NCI-H2107 treated with DMSO at 0.1 percent for 48 hours (cell line): ENCODE measurements at regions not wholly inside any gene's neighbourhood (a gene's known extent, or its start where the extent isn't known, plus 50 kb on each side); places are given as distances from the start of the nearest gene placed in this dataset.

Experiments used
- DNase-seq: peaks from one replicate; lab custom pipeline; 2025; ENCODE audit not compliant: unreplicated experiment; lab: John Stamatoyannopoulos, UW

DNA sequence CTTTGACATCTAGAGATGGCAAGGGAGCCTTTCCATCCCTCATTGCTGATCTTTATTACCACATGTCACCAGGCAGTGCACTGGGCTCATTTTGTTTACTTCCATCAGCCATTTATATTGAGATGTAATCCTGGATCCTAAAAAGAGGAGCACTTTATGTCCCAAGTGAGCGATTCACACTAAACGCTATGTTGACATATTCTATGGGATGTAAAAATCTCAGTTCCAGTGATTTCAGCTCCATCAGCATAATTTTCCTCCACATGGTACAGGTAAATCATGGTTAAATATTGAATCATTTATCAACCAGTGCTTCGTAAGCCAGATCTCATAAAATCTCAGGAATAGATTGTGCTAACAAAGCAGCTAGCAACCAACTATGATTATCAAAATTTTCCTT, 634.8 kb upstream of the PLXNA2 start:
- no peak for DNase-seq

DNA sequence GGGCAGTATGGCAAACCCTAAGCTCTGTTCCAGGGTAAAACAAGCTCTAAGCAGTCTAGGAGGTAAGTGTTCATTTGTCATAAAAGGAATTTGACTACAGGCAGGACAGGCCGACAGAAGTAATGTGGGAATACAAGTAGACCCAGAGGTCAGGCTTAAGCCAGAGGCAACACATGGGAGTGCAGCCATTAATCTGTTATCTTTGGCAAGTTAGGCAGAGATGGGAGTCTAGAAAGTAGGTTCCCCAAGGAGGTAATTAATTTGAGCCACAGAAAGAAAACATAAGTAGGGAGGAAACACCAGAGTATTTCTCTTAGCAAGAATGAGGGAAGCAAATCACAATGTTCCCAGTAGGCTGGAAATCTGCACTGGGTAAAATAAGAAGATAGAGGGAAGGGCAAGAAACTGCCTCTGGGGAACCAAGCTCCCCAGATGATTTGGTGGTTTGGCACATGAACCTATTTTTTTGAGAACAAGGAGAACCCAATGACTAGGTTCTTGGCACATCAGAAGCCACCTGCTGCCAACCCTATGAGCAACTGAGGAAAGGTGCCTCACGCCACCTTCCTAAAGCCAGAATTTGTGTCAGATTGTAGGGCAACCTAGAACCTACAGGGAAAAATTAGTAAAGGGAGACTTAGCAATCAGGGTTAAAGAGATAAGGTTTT, 636.4 kb upstream of the PLXNA2 start:
- DNase-seq = no peak

DNA sequence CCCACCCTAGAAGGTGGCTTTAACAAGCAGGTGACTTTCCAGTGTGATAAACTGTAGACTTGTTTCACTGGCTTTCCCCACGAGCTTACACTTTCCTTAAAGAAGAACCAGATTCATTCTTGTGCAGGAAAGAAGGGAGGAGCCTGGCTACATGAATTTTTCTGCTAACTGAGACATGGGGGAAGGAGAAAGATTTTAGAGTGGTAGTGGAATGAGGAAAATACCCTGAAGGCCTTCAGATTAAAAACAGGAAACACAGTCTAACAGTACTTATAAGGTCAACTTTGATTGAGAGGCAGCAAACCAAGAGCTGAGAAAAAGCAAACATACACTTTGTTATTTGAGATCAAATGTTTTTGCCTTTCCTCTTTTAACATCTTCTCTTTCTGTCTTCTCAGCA, 640.9 kb upstream of the PLXNA2 start:
- DNase-seq = no peak

DNA sequence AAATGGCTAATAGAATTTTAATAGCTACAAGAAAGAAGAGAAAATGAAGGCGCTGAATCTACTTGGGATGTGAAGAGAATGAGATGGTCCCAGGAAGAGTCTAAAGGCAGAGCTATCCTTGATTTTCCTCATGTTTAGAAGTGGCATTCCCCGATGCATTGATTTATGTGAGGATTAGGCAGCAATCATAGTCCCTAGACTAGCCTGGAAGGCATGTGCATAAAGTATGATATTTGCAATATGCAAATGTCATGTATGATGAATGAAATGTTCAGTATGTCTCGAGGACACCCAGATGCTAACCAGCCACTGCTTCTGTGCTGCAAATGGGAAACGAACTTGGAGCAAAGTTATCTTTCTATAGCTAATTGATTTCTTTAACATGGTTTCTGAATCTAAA, 641.5 kb upstream of the PLXNA2 start:
- DNase-seq = no peak

DNA sequence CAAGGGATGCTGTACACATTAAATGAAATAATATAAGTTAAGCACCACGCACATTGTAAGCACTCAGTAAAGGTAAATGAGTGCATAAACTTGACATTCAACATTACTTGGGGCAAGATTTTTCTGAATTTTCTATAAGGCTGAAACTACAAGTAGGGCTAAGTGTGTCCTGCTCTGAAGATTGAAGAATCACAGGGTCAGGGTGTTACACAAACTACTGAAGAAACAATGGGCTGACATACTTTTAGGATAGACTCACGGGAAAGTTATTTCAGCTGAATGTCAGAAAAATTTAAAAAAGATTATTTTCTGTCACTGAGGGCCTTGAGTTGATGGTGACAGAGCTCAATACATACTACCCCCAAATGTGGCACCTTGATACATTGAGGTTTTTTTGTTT, 644.2 kb upstream of the PLXNA2 start:
- no peak for DNase-seq

- no peak for DNase-seq
Measured at GRCh38 chr1:208892147-208892546, 648.0 kb upstream of the PLXNA2 start.

DNA sequence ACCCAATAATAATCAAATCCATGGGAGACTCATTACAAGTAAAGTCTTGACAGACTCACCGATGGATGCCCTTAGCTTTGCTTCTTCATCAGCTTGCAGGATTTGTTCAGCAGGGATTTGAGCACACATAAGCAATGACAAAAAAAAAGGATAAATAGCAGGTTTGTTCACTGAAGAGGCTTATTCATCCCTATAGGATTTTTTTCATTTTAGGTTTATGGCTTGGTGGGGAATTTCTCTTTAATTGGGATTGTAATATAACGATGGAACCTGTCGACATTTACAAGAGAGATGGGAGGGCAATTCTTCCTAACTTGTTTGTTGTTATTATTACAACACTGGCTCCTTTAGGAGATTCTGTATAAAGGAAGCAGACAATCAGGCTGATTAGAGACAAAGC, 649.1 kb upstream of the PLXNA2 start:
- DNase-seq = no peak

DNA sequence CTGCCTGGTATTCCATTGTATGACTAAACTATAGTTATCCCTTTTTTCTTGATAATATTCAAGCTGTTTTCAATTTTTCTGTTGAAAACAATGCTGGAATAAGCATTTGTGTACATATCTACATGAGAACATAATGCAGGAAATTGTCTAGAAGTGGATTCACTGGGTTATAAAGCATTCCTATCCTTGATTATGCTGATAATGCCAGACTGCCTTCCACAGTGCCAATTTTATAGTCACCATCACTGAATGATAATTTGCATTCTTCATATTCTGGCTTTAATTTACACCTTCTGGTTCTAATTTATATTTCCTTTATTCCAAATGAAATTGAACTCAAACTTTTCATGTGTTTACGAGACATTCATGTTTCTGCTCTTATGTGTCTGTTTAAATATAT, 651.0 kb upstream of the PLXNA2 start:
- no peak for DNase-seq

DNA sequence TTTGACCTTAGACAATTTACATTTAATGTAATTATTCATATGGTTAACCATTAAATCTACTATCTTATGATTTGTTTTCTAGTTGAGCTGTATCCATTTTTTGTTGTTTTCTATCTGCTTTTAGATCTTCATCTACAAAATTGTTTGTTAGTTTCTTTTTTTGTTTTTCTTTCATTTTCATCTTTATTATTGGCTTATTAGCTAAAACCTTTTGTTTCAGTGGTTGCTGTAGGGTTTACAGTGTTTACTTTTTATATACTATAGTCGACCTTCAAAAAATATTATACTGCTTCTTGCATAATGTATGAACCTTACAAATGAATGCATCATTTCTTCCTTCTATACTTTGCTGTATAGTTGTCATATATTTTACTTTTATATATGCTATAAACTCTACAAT, 651.6 kb upstream of the PLXNA2 start:
- DNase-seq = no peak

- no peak for DNase-seq
Measured at GRCh38 chr1:208896768-208897167, 652.6 kb upstream of the PLXNA2 start.

DNA sequence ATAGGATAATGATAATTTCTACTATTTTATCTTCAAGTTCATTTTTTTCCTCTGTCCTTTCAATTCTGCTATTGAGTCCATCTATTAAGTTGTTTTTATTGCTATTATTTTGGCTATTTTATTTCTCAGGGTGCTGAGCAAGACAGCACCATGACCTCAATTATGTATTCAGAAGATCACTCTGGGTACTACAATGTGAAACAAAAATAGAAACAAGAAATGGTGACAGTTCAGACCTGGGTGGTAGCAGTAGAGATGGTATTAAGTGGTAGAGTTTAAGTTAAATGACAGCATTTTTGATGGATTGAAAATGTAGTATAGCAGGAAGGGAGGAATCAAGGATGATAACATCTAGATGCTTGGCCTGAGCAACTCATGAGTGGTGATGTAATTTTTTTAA, 655.3 kb upstream of the PLXNA2 start:
- DNase-seq = no peak

- DNase-seq = no peak
Measured at GRCh38 chr1:208903251-208903905, 659.2 kb upstream of the PLXNA2 start.

DNA sequence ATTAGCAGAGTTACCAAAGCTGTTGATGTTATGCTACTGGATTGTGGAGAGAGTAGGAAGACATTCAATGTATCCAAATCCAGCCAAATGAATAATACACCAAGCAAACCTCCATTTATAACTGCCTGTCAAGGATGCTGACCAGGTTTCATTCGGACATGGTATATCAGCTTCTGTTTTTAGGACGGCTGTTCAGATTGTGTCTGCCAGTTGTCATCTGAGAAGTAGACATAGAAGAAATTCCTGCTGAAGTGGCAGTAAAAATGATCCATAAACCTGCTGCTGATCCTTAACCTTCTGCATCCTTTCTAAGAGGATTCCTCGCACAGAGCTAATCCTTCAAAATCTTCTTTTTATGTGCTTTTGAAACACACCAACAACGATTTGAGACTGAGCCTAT, 663.6 kb upstream of the PLXNA2 start:
- no peak for DNase-seq

GRCh38 chr1:208909011-208909984, 665.1 kb upstream of the PLXNA2 start:
- DNase-seq = no peak

- DNase-seq = no peak
Measured at GRCh38 chr1:208910161-208910560, 666.0 kb upstream of the PLXNA2 start.

DNA sequence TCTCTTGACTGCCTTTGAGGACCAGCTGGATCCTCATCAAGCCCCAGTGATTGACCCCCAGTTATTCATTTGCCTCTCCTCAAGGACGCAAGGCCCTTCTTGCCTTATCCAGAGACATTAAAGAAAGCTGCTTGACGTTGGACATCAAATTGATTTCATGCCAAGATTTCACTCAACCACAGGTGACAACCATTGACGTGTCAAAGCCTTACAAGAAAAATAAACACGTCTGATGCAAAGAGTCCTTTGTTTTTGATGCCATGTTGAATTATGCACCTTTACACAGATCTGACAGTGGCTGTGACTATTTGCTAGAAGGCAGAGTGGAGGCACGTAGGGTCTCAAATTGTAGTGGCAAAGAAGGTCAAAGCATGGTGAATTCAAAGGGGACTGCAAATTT, 666.2 kb upstream of the CAMK1G start:
- DNase-seq = no peak

- DNase-seq = no peak
Measured at GRCh38 chr1:208917723-208918122, 665.8 kb upstream of the CAMK1G start.

GRCh38 chr1:208918160-208918559, 665.4 kb upstream of the CAMK1G start:
- no peak for DNase-seq

DNA sequence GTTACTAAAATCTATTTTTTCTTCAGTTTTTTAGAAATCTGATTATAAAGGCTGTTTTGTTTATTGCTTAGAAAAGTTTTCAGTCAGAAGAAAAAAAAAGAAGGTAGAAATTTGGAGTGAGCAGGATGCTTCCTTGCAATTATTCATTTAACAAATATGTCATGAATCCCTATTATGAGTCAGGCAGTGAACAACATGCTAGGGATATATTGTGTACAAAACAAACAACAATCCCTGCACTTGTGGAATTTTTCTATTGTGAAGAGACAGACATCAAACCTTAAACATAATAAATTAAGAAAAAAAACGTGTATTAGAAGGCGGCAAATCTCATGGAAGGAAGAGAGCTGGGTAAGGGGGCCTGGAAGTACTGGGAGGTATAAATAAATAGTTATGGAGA, 664.1 kb upstream of the CAMK1G start:
- DNase-seq = no peak

DNA sequence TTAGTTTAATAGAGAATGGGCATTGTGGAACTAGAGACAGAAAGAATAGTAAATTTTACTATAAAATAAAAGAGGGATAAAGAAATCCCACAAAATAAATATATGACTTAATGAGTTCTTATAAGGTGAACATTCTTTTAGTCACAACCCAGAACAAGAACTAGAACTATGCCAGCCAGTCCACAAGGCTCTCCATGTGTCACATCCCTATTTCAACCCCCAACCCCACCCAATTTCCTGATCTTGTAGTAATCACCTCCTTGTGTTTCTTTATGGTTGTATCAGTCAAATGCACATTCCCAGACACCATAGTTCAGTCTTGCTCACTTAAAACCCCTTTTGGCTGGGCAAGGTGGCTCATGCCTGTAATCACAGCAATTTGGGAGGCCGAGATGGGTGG, 662.3 kb upstream of the CAMK1G start:
- DNase-seq = no peak

DNA sequence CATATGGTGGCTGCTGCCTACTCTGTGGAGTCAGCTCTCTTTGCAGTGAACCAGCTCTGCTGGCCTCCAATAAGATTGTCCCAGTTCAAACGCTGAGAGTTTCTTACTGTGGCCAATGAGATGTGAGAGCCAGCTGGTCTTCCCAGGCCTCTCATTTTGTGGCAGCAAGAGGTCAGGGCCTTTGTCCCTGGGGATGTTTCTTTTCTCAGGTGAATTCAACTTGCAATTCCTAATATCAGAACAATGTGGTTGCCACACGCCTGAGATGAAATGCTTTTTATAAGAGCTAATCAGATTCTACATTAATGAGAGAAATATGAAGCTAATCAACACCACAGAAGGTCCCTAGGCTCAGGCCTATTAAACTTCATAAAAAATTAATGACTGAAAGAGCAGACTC, 660.1 kb upstream of the CAMK1G start:
- DNase-seq = no peak
